ENCODE measurements at regions not wholly inside any gene's neighbourhood (a gene's known extent, or its start where the extent isn't known, plus 50 kb on each side); places are given as distances from the start of the nearest gene placed in this dataset.

- Histone ChIP-seq H3K4me3 (ENCODE audit: low read depth, low read length) (no peak overlapping the region), H3K36me3 (ENCODE audit: control insufficient read depth, insufficient read depth, low read length) (no peaks in the 10 kb centered on the region), H3K9ac (ENCODE audit: low read length) (no peak overlapping the region), H3K4me1 (ENCODE audit: control insufficient read depth, insufficient read depth, low read length) (peaks cover 16% of the 10 kb centered on the region), H3K9me3 (ENCODE audit: control insufficient read depth, insufficient read depth, low read depth, low read length) (no peaks in the 10 kb centered on the region; the same call in 1 of the 2 replicates), H3K27me3 (ENCODE audit: control insufficient read depth, insufficient read depth, low read length) (no peaks in the 10 kb centered on the region), H3K27ac (ENCODE audit: low read depth, low read length) (no peak overlapping the region)
These were observed 187.1 kb downstream of the FOXO1 start for GRCh38 chr13:40479196-40479845.

- Histone ChIP-seq H3K4me3 (ENCODE audit: low read depth, low read length) (no peak overlapping the region), H3K27me3 (ENCODE audit: control insufficient read depth, insufficient read depth, low read length) (no peaks in the 10 kb centered on the region), H3K27ac (ENCODE audit: low read depth, low read length) (no peak overlapping the region), H3K4me1 (ENCODE audit: control insufficient read depth, insufficient read depth, low read length) (peaks cover 23% of the 10 kb centered on the region), H3K36me3 (ENCODE audit: control insufficient read depth, insufficient read depth, low read length) (no peaks in the 10 kb centered on the region), H3K9me3 (ENCODE audit: control insufficient read depth, insufficient read depth, low read depth, low read length) (no peaks in the 10 kb centered on the region; the same call in 1 of the 2 replicates), H3K9ac (ENCODE audit: low read length) (no peak overlapping the region)
These were observed 186.2 kb downstream of the FOXO1 start for GRCh38 chr13:40480012-40480914.

GRCh38 chr13:40480915-40481516, 185.4 kb downstream of the FOXO1 start:
- no peak overlapping the region for H3K9ac ChIP-seq (ENCODE audit: low read length)
- H3K4me1 ChIP-seq (ENCODE audit: control insufficient read depth, insufficient read depth, low read length) = peaks cover 28% of the 10 kb centered on the region
- no peaks in the 10 kb centered on the region; the same call in 1 of the 2 replicates for H3K9me3 ChIP-seq (ENCODE audit: control insufficient read depth, insufficient read depth, low read depth, low read length)
- H3K27ac ChIP-seq (ENCODE audit: low read depth, low read length) = no peak overlapping the region
- no peaks in the 10 kb centered on the region for H3K36me3 ChIP-seq (ENCODE audit: control insufficient read depth, insufficient read depth, low read length)
- no peaks in the 10 kb centered on the region for H3K27me3 ChIP-seq (ENCODE audit: control insufficient read depth, insufficient read depth, low read length)
- no peak overlapping the region for H3K4me3 ChIP-seq (ENCODE audit: low read depth, low read length)

- H3K27me3 ChIP-seq (ENCODE audit: control insufficient read depth, insufficient read depth, low read length) = no peaks in the 10 kb centered on the region
- H3K4me1 ChIP-seq (ENCODE audit: control insufficient read depth, insufficient read depth, low read length) = peaks cover 20% of the 10 kb centered on the region
- no peak overlapping the region for H3K4me3 ChIP-seq (ENCODE audit: low read depth, low read length)
- H3K9ac ChIP-seq (ENCODE audit: low read length) = no peak overlapping the region
- H3K9me3 ChIP-seq (ENCODE audit: control insufficient read depth, insufficient read depth, low read depth, low read length) = no peaks in the 10 kb centered on the region; the same call in 1 of the 2 replicates
- H3K36me3 ChIP-seq (ENCODE audit: control insufficient read depth, insufficient read depth, low read length) = no peaks in the 10 kb centered on the region
- no peak overlapping the region for H3K27ac ChIP-seq (ENCODE audit: low read depth, low read length)
These were observed 182.8 kb downstream of the FOXO1 start for GRCh38 chr13:40483601-40484000.

- Histone ChIP-seq H3K9ac (ENCODE audit: low read length) (no peak overlapping the region), H3K4me3 (ENCODE audit: low read depth, low read length) (no peak overlapping the region), H3K9me3 (ENCODE audit: control insufficient read depth, insufficient read depth, low read depth, low read length) (no peaks in the 10 kb centered on the region; the same call in 1 of the 2 replicates), H3K4me1 (ENCODE audit: control insufficient read depth, insufficient read depth, low read length) (peaks cover 20% of the 10 kb centered on the region), H3K27ac (ENCODE audit: low read depth, low read length) (no peak overlapping the region), H3K27me3 (ENCODE audit: control insufficient read depth, insufficient read depth, low read length) (no peaks in the 10 kb centered on the region), H3K36me3 (ENCODE audit: control insufficient read depth, insufficient read depth, low read length) (no peaks in the 10 kb centered on the region)
These were observed 182.2 kb downstream of the FOXO1 start for GRCh38 chr13:40484101-40484800.

- Histone ChIP-seq H3K4me1 (ENCODE audit: control insufficient read depth, insufficient read depth, low read length) (peaks cover 20% of the 10 kb centered on the region), H3K9me3 (ENCODE audit: control insufficient read depth, insufficient read depth, low read depth, low read length) (no peaks in the 10 kb centered on the region; the same call in 1 of the 2 replicates), H3K36me3 (ENCODE audit: control insufficient read depth, insufficient read depth, low read length) (no peaks in the 10 kb centered on the region), H3K4me3 (ENCODE audit: low read depth, low read length) (no peak overlapping the region), H3K27me3 (ENCODE audit: control insufficient read depth, insufficient read depth, low read length) (no peaks in the 10 kb centered on the region), H3K9ac (ENCODE audit: low read length) (no peak overlapping the region), H3K27ac (ENCODE audit: low read depth, low read length) (no peak overlapping the region)
These were observed 181.5 kb downstream of the FOXO1 start for GRCh38 chr13:40484974-40485373.

GRCh38 chr13:40485611-40486517, 180.6 kb downstream of the FOXO1 start:
- H3K27ac ChIP-seq (ENCODE audit: low read depth, low read length) = no peak overlapping the region
- no peaks in the 10 kb centered on the region for H3K27me3 ChIP-seq (ENCODE audit: control insufficient read depth, insufficient read depth, low read length)
- no peak overlapping the region for H3K9ac ChIP-seq (ENCODE audit: low read length)
- H3K4me1 ChIP-seq (ENCODE audit: control insufficient read depth, insufficient read depth, low read length) = peaks cover 20% of the 10 kb centered on the region
- H3K36me3 ChIP-seq (ENCODE audit: control insufficient read depth, insufficient read depth, low read length) = no peaks in the 10 kb centered on the region
- no peak overlapping the region for H3K4me3 ChIP-seq (ENCODE audit: low read depth, low read length)
- no peaks in the 10 kb centered on the region; the same call in 1 of the 2 replicates for H3K9me3 ChIP-seq (ENCODE audit: control insufficient read depth, insufficient read depth, low read depth, low read length)

GRCh38 chr13:40486518-40487163, 179.8 kb downstream of the FOXO1 start:
- Histone ChIP-seq H3K36me3 (ENCODE audit: control insufficient read depth, insufficient read depth, low read length) (no peaks in the 10 kb centered on the region), H3K9ac (ENCODE audit: low read length) (no peak overlapping the region), H3K4me3 (ENCODE audit: low read depth, low read length) (no peak overlapping the region), H3K9me3 (ENCODE audit: control insufficient read depth, insufficient read depth, low read depth, low read length) (no peaks in the 10 kb centered on the region; the same call in 1 of the 2 replicates), H3K27me3 (ENCODE audit: control insufficient read depth, insufficient read depth, low read length) (no peaks in the 10 kb centered on the region), H3K27ac (ENCODE audit: low read depth, low read length) (no peak overlapping the region), H3K4me1 (ENCODE audit: control insufficient read depth, insufficient read depth, low read length) (peaks cover 20% of the 10 kb centered on the region)

- no peaks in the 10 kb centered on the region for H3K27me3 ChIP-seq (ENCODE audit: control insufficient read depth, insufficient read depth, low read length)
- peaks cover 18% of the 10 kb centered on the region for H3K4me1 ChIP-seq (ENCODE audit: control insufficient read depth, insufficient read depth, low read length)
- H3K27ac ChIP-seq (ENCODE audit: low read depth, low read length) = no peak overlapping the region
- H3K36me3 ChIP-seq (ENCODE audit: control insufficient read depth, insufficient read depth, low read length) = no peaks in the 10 kb centered on the region
- H3K9me3 ChIP-seq (ENCODE audit: control insufficient read depth, insufficient read depth, low read depth, low read length) = no peaks in the 10 kb centered on the region
- H3K9ac ChIP-seq (ENCODE audit: low read length) = no peak overlapping the region
- H3K4me3 ChIP-seq (ENCODE audit: low read depth, low read length) = no peak overlapping the region
These were observed 177.5 kb downstream of the FOXO1 start for GRCh38 chr13:40488869-40489391.

Measured in HUES6 (cell line).